GM12873 (cell line): ENCODE measurements at regions not wholly inside any gene's neighbourhood (a gene's known extent, or its start where the extent isn't known, plus 50 kb on each side); places are given as distances from the start of the nearest gene placed in this dataset.

Source experiments
- CTCF ChIP-seq: IDR thresholded peaks from 2 replicates; pipeline ENCODE4 v1.5.1; 2012; ENCODE audit warnings: low read depth, mild to moderate bottlenecking, moderate library complexity, low read length, control low read depth; ENCODE audit not compliant: insufficient read depth; ENCODE audit errors: missing control alignments

DNA sequence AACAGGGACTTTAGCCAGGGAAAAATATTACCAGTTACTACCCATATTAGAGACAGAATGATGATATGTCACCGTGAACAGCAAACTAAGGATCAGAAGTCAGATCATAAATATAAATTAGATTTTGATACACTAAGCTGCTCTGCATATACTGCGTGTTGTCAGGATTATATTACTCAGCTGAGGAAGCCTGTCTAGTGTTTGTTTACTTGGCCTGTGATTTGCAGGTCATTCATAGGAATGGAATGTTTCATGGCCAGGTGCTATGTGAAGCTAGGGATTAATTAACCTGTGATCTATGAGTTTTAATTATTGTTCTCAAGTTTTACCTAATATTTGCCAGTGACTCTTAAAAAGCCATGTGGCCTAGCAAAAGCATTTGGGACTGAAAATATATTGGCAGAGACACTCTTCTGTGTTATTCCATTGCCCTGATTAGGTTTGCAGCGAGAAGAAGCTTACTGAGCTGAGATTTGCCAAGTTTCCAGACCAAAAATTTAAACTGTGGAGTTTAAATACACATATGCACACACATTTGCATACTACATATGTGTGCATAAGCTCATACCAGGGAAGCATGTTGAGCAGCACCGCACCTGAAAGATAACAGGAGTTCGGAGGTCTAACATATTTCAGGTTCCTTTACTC, 496.3 kb upstream of the GRIA1 start:
- TF ChIP-seq CTCF, result no peak

DNA sequence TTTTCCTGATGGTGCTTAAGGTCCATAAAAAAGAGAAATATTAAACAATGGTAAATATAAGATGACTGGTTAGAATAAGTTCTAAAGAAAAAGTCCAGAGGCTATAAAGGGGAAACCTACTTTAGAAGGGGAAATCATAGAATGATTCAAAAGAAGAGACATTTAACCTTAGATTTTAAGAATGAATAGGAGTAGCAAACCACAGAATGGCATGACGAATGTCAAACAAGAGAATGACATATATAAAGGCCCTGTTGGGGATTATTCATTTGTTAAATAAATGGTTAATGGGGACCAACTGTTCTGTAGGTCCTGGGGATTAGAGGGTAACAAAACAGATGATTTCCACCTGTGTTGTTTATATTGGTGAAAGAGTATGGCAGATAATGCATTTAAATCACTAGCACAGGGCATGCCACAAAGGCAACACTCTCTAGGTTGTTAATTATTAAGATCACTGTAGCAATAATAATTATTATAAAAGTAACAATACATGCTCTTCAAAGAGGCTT, 495.2 kb upstream of the GRIA1 start:
- no peak for TF ChIP-seq CTCF

- TF ChIP-seq CTCF, result no peak
Measured at GRCh38 chr5:153005711-153006110, 484.8 kb upstream of the GRIA1 start.

DNA sequence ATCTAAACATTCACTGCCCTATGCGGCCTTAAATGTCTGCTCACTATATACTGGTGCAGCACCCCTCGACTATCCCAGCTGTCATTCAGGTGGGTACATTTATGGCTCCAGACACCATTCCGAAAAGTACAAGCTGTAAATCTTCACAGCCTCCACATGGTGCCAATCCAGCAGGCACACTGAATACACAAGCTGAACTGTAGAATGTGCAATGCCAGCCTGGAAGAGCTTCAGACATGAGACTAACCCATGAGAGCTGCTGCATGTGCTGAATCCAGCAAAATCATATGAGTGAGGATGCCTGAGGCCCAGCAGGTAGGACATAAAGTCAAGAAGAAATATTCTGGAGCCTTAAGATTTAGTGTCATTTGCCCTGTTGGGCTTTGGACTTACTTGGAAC, 483.8 kb upstream of the GRIA1 start:
- TF ChIP-seq CTCF, result no peak

- TF ChIP-seq CTCF, result no peak
Measured at GRCh38 chr5:153014194-153014593, 476.3 kb upstream of the GRIA1 start.

DNA sequence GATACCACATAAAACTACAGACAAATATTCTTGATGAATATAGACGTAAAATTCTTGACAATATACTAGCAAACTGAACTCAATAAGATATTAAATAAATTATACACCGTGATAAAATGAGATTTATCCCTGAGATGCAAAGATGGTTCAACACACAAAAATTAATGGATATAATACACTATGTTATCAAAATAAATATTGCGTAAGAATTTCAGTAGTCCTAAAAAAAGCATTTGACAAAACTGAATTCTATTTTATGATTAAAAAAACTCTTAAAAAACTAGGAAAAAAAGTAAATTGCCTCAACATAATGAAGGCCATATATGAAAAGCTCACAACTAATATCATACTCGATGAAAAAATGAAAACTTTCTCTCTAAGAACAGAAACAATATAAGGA, 472.3 kb upstream of the GRIA1 start:
- no peak for TF ChIP-seq CTCF

DNA sequence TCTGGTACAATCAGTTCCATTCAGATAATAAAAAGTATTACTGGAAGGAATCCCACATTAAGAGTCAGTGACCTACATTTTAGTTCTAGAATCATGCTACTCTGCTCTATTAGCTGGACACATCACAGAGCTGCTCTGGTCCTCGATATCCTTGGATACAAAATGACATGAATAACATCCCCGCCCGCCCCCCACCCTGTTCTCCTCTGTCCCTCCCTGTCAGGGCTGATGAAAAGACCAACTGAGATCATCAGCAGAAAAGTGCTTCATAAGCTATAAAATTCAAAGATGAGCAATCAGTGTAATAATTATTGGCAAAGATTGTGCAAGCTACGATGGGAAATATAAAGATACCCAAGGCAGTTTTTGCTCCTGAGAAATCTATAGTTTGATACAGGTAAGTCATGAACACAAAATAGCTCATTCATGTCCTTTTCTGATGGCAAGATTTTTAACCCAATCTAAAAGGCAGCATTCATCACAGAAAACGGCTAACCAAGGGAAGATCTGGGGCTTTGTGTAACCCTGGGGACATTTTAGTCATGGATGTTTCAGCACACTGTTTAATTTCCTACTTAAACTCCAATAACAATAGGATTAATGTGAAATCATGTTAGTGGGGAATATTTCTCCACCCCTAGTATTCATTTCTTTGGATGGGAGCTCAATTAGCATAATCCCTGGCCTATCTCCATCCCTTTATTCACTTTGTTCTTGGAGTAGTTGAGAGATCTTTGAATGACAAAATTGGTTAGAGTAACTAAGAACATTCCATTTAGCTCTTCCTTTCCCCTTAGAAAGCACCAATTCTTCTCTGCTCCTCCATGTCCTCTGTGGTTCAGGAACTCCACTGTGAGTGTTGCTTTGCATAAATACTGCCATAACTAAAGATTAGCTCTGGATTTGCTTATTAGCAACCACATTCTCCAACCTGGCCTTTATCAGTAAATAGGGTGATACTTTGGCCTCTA, 459.4 kb upstream of the GRIA1 start:
- TF ChIP-seq CTCF, result no peak
